OCI-LY3 (cell line): ENCODE measurements at regions not wholly inside any gene's neighbourhood (a gene's known extent, or its start where the extent isn't known, plus 50 kb on each side); places are given as distances from the start of the nearest gene placed in this dataset.

Source experiments
- H2AFZ ChIP-seq: fragments of 200-600, 300-600 bp; shearing (Covaris generic); 2 replicates; pipeline ENCODE4 v1.6.0; 2014; ENCODE audit warnings: antibody characterized with exemption, low read depth, low read length
- H3K27ac ChIP-seq: fragments of 200-600, 300-600 bp; sonication (generic); 2 replicates; pipeline ENCODE4 v1.5.1; 2014; ENCODE audit warnings: mild to moderate bottlenecking, low read length, moderate library complexity, mixed read lengths
- H3K27me3 ChIP-seq: fragments of 200-600, 300-600 bp; sonication (generic); 2 replicates; pipeline ENCODE4 v1.6.1; 2014; ENCODE audit warnings: low read depth, low read length, mixed read lengths
- H3K36me3 ChIP-seq: fragments of 200-600, 300-600 bp; sonication (generic); replicated peaks from 2 replicates; pipeline ENCODE3; 2014; ENCODE audit warnings: low read depth, low read length, mixed read lengths
- H3K4me1 ChIP-seq: fragments of 300-600, 200-600 bp; sonication (generic); 2 replicates; pipeline ENCODE4 v1.6.1; 2014; ENCODE audit warnings: low read length, mixed read lengths
- H3K4me2 ChIP-seq: fragments of 200-600, 300-600 bp; sonication (generic); 2 replicates; pipeline ENCODE4 v1.6.1; 2014; ENCODE audit warnings: low read length, mixed read lengths
- H3K4me3 ChIP-seq: fragments of 300-600, 200-600 bp; sonication (generic); 2 replicates; pipeline ENCODE4 v1.5.1; 2014; ENCODE audit warnings: antibody characterized with exemption, mild to moderate bottlenecking, low read length, moderate library complexity
- H3K79me2 ChIP-seq: fragments of 300-600, 200-600 bp; shearing (Covaris generic); 2 replicates; pipeline ENCODE4 v1.6.1; 2014; ENCODE audit warnings: mild to moderate bottlenecking, low read length, mixed read lengths
- H3K9ac ChIP-seq: fragments of 300-600, 200-600 bp; shearing (Covaris generic); 2 replicates; pipeline ENCODE4 v1.6.0; 2014; ENCODE audit warnings: mild to moderate bottlenecking, low read length, moderate library complexity
- H3K9me3 ChIP-seq: fragments of 200-600, 300-600 bp; shearing (Covaris generic); 2 replicates; pipeline ENCODE4 v1.6.1; 2014; ENCODE audit warnings: low read length, mixed read lengths; ENCODE audit not compliant: insufficient read depth
- H4K20me1 ChIP-seq: fragments of 200-600, 300-600 bp; sonication (generic); 2 replicates; pipeline ENCODE4 v1.6.1; 2016; ENCODE audit warnings: low read length, mixed read lengths; ENCODE audit not compliant: insufficient read depth
- CTCF ChIP-seq: fragments of 200-600, 300-600 bp; sonication (generic); IDR thresholded peaks from 2 replicates; pipeline ENCODE4 v1.5.1; 2014; ENCODE audit warnings: antibody characterized with exemption, low read length, low read depth
- EZH2phosphoT487 ChIP-seq: fragments of 200-600 bp; shearing (Covaris generic); IDR thresholded peaks from 2 replicates; pipeline ENCODE4 v1.6.1; 2018; ENCODE audit warnings: antibody characterized with exemption, mixed run types, low read depth

GRCh38 chr6:145032562-145033145 lies 702.7 kb downstream of the EPM2A start:
- no peaks in the 10 kb centered on the region for H3K9me3 ChIP-seq
- no peaks in the 10 kb centered on the region for H4K20me1 ChIP-seq
- no peak overlapping the region for H2AFZ ChIP-seq
- no peaks in the 10 kb centered on the region for H3K36me3 ChIP-seq
- H3K4me3 ChIP-seq: no peak overlapping the region
- H3K4me1 ChIP-seq: no peaks in the 10 kb centered on the region
- TF ChIP-seq CTCF: no peak
- no peak for TF ChIP-seq EZH2phosphoT487
- no peaks in the 10 kb centered on the region for H3K27me3 ChIP-seq
- H3K27ac ChIP-seq: no peak overlapping the region
- no peak overlapping the region for H3K4me2 ChIP-seq
- no peaks in the 10 kb centered on the region for H3K79me2 ChIP-seq
- no peak overlapping the region for H3K9ac ChIP-seq

- Histone ChIP-seq H3K9ac (no peak overlapping the region), H2AFZ (no peak overlapping the region), H3K4me1 (no peaks in the 10 kb centered on the region), H3K4me2 (no peak overlapping the region), H3K36me3 (no peaks in the 10 kb centered on the region), H3K27me3 (no peaks in the 10 kb centered on the region), H3K79me2 (no peaks in the 10 kb centered on the region), H4K20me1 (no peaks in the 10 kb centered on the region), H3K27ac (no peak overlapping the region), H3K9me3 (no peaks in the 10 kb centered on the region), H3K4me3 (no peak overlapping the region)
- TF ChIP-seq CTCF: no peak
- TF ChIP-seq EZH2phosphoT487: no peak
These were observed 700.7 kb downstream of the EPM2A start for GRCh38 chr6:145034664-145035063.

- no peak overlapping the region for H3K9ac ChIP-seq
- H3K4me3 ChIP-seq: no peak overlapping the region
- H3K36me3 ChIP-seq: no peaks in the 10 kb centered on the region
- H3K4me2 ChIP-seq: no peak overlapping the region
- H3K9me3 ChIP-seq: no peaks in the 10 kb centered on the region
- no peaks in the 10 kb centered on the region for H3K79me2 ChIP-seq
- H2AFZ ChIP-seq: no peak overlapping the region
- H4K20me1 ChIP-seq: no peaks in the 10 kb centered on the region
- no peaks in the 10 kb centered on the region for H3K4me1 ChIP-seq
- H3K27me3 ChIP-seq: no peaks in the 10 kb centered on the region
- TF ChIP-seq CTCF: no peak
- no peak for TF ChIP-seq EZH2phosphoT487
- H3K27ac ChIP-seq: no peak overlapping the region
These were observed 699.1 kb downstream of the EPM2A start for GRCh38 chr6:145036236-145036635.

- H3K9me3 ChIP-seq: no peaks in the 10 kb centered on the region
- no peak overlapping the region for H2AFZ ChIP-seq
- no peak overlapping the region for H3K9ac ChIP-seq
- H3K27me3 ChIP-seq: no peaks in the 10 kb centered on the region
- no peak for TF ChIP-seq EZH2phosphoT487
- TF ChIP-seq CTCF: no peak
- no peaks in the 10 kb centered on the region for H4K20me1 ChIP-seq
- H3K4me3 ChIP-seq: no peak overlapping the region
- no peak overlapping the region for H3K27ac ChIP-seq
- no peaks in the 10 kb centered on the region for H3K36me3 ChIP-seq
- H3K4me2 ChIP-seq: no peak overlapping the region
- H3K4me1 ChIP-seq: no peaks in the 10 kb centered on the region
- no peaks in the 10 kb centered on the region for H3K79me2 ChIP-seq
These were observed 698.3 kb downstream of the EPM2A start for GRCh38 chr6:145036848-145037567.
